ENCODE measurements at regions not wholly inside any gene's neighbourhood (a gene's known extent, or its start where the extent isn't known, plus 50 kb on each side); places are given as distances from the start of the nearest gene placed in this dataset.
"Not testable (repeated sequence)": the region's sequence is repeated elsewhere in the genome, so short reads cannot be mapped to it uniquely, and the experiment has no call there.

DNA sequence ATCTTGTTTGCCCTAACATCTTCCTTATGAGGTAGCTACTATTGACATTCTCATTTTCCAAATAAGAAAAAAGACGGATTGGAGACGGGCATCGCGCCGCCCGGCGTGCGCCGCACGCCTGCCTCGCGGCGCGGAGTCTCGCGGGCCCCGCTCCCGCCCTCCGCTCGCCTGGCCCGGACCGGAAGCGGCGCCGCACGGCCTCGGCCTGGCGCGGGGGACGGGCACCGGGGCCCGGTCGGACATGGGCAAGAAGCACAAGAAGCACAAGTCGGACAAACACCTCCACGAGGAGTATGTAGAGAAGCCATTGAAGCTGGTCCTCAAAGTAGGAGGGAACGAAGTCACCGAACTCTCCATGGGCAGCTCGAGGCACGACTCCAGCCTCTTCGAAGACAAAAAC, 112.0 kb downstream of the IL12A start:
- dilution Hi-C loops (cut with MboI; ENCODE audit: extremely low pct_ligation_motif_present, low sequenced_read_pairs), result no loop called here

DNA sequence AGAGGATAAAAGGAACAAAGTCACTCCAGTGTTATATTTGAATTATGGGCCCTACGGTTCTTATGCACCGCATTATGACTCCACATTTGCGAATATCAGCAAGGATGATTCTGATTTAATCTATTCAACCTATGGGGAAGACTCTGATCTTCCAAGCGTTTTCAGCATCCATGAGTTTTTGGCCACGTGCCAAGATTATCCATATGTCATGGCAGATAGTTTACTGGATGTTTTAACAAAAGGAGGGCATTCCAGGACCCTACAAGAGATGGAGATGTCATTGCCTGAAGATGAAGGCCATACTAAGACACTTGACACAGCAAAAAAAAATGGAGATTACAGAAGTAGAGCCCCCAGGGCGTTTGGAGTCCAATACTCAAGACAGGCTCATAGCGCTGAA, 113.4 kb downstream of the IL12A start:
- H3K4me1 ChIP-seq (ENCODE audit: control insufficient read depth, extremely low read depth, insufficient read depth, low read length); H3K27ac ChIP-seq (ENCODE audit: control insufficient read depth, insufficient read depth, low read length); H3K4me2 ChIP-seq (ENCODE audit: control insufficient read depth, extremely low read depth, insufficient read depth, low read depth, low read length); FAIRE-seq; H3K9me1 ChIP-seq (ENCODE audit: control insufficient read depth, extremely low read depth, insufficient read depth, low read length); H2AFZ ChIP-seq (ENCODE audit: control insufficient read depth, low read length); H4K20me1 ChIP-seq (ENCODE audit: control insufficient read depth, extremely low read depth, insufficient read depth, low read length); H3K79me2 ChIP-seq (ENCODE audit: control insufficient read depth, insufficient read depth, low read length); H3K9me3 ChIP-seq (ENCODE audit: control insufficient read depth, low read depth, low read length); H3K9ac ChIP-seq (ENCODE audit: control insufficient read depth, extremely low read depth, insufficient read depth, low read length); H3K4me3 ChIP-seq (ENCODE audit: control insufficient read depth in 2 of 3, extremely low read depth in 1 of 3, insufficient read depth in 2 of 3, low read depth in 1 of 3, low read length in 3 of 3); DNase-seq (ENCODE audit: low read depth, low spot score); H3K27me3 ChIP-seq (ENCODE audit: control insufficient read depth, extremely low read depth, insufficient read depth, low read length); H3K36me3 ChIP-seq (ENCODE audit: control insufficient read depth in 2 of 2, extremely low read depth in 1 of 2, insufficient read depth in 2 of 2, low read length in 2 of 2); dilution Hi-C loops (cut with MboI; ENCODE audit: extremely low pct_ligation_motif_present, low sequenced_read_pairs): not testable (repeated sequence)

More for the DNA sequence above, 112.0 kb downstream of the IL12A start:
- no peaks in the 10 kb centered on the region for H3K9me3 ChIP-seq (ENCODE audit: control insufficient read depth, low read depth, low read length)
- no peak overlapping the region for H3K4me3 ChIP-seq (ENCODE audit: control insufficient read depth in 2 of 3, extremely low read depth in 1 of 3, insufficient read depth in 2 of 3, low read depth in 1 of 3, low read length in 3 of 3)
- H3K79me2 ChIP-seq (ENCODE audit: control insufficient read depth, insufficient read depth, low read length), result no peaks in the 10 kb centered on the region
- H3K4me2 ChIP-seq (ENCODE audit: control insufficient read depth, extremely low read depth, insufficient read depth, low read depth, low read length), result no peak overlapping the region
- DNase-seq (ENCODE audit: low read depth, low spot score) (no peak), FAIRE-seq (no peak)
- H3K9me1 ChIP-seq (ENCODE audit: control insufficient read depth, extremely low read depth, insufficient read depth, low read length), result no peaks in the 10 kb centered on the region
- no peak overlapping the region for H3K9ac ChIP-seq (ENCODE audit: control insufficient read depth, extremely low read depth, insufficient read depth, low read length)
- no peak overlapping the region for H3K27ac ChIP-seq (ENCODE audit: control insufficient read depth, insufficient read depth, low read length)
- H4K20me1 ChIP-seq (ENCODE audit: control insufficient read depth, extremely low read depth, insufficient read depth, low read length), result no peaks in the 10 kb centered on the region
- no peaks in the 10 kb centered on the region for H3K27me3 ChIP-seq (ENCODE audit: control insufficient read depth, extremely low read depth, insufficient read depth, low read length)
- TF ChIP-seq EZH2 (IDR thresholded peaks at IDR 0.05; ENCODE audit: low read length), result no peak
- TF ChIP-seq, protein P1, sequence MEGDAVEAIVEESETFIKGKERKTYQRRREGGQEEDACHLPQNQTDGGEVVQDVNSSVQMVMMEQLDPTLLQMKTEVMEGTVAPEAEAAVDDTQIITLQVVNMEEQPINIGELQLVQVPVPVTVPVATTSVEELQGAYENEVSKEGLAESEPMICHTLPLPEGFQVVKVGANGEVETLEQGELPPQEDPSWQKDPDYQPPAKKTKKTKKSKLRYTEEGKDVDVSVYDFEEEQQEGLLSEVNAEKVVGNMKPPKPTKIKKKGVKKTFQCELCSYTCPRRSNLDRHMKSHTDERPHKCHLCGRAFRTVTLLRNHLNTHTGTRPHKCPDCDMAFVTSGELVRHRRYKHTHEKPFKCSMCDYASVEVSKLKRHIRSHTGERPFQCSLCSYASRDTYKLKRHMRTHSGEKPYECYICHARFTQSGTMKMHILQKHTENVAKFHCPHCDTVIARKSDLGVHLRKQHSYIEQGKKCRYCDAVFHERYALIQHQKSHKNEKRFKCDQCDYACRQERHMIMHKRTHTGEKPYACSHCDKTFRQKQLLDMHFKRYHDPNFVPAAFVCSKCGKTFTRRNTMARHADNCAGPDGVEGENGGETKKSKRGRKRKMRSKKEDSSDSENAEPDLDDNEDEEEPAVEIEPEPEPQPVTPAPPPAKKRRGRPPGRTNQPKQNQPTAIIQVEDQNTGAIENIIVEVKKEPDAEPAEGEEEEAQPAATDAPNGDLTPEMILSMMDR (optimal IDR thresholded peaks at IDR 0.05 in 1 of 3, IDR thresholded peaks at IDR 0.05 in 1 of 3, conservative IDR thresholded peaks at IDR 0.05 in 1 of 3; ENCODE audit: extremely low read depth in 1 of 3, insufficient read depth in 2 of 3, low read length in 3 of 3), result no peak
- no peaks in the 10 kb centered on the region for H3K4me1 ChIP-seq (ENCODE audit: control insufficient read depth, extremely low read depth, insufficient read depth, low read length)
- no peak overlapping the region for H2AFZ ChIP-seq (ENCODE audit: control insufficient read depth, low read length)
- no peaks in the 10 kb centered on the region for H3K36me3 ChIP-seq (ENCODE audit: control insufficient read depth in 2 of 2, extremely low read depth in 1 of 2, insufficient read depth in 2 of 2, low read length in 2 of 2)

DNA sequence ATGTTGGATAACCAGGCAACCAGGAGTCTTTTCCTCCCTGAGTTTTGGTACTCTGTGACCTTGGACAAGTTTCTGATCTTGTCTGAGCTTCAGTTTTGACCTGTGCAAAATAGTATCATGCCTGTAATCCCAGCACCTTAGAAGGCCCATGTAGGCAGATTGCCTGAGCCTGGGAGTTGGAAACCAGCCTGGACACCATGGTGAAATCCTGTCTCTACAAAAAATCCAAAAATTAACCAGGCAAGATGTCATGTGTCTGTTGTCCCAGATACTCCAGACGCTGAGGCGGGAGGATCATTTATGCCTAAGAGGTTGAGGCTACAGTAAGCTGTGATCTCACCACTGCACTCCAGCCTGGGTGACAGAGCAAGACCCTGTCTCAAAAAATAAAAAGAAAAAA, 114.8 kb downstream of the IL12A start:
- H3K4me3 ChIP-seq (ENCODE audit: control insufficient read depth in 2 of 3, extremely low read depth in 1 of 3, insufficient read depth in 2 of 3, low read depth in 1 of 3, low read length in 3 of 3), result no peak overlapping the region
- no peak overlapping the region for H2AFZ ChIP-seq (ENCODE audit: control insufficient read depth, low read length)
- FAIRE-seq (no peak), DNase-seq (ENCODE audit: low read depth, low spot score) (no peak)
- no peak for TF ChIP-seq EZH2 (IDR thresholded peaks at IDR 0.05; ENCODE audit: low read length)
- TF ChIP-seq, protein P1 (optimal IDR thresholded peaks at IDR 0.05 in 1 of 3, IDR thresholded peaks at IDR 0.05 in 1 of 3, conservative IDR thresholded peaks at IDR 0.05 in 1 of 3; ENCODE audit: extremely low read depth in 1 of 3, insufficient read depth in 2 of 3, low read length in 3 of 3), result no peak
- H3K27me3 ChIP-seq (ENCODE audit: control insufficient read depth, extremely low read depth, insufficient read depth, low read length), result no peaks in the 10 kb centered on the region
- H3K9ac ChIP-seq (ENCODE audit: control insufficient read depth, extremely low read depth, insufficient read depth, low read length), result no peak overlapping the region
- no peak overlapping the region for H3K27ac ChIP-seq (ENCODE audit: control insufficient read depth, insufficient read depth, low read length)
- dilution Hi-C loops (cut with MboI; ENCODE audit: extremely low pct_ligation_motif_present, low sequenced_read_pairs), result no loop called here
- no peak overlapping the region for H3K4me2 ChIP-seq (ENCODE audit: control insufficient read depth, extremely low read depth, insufficient read depth, low read depth, low read length)
- H3K4me1 ChIP-seq (ENCODE audit: control insufficient read depth, extremely low read depth, insufficient read depth, low read length), result no peaks in the 10 kb centered on the region
- H4K20me1 ChIP-seq (ENCODE audit: control insufficient read depth, extremely low read depth, insufficient read depth, low read length), result no peaks in the 10 kb centered on the region
- H3K79me2 ChIP-seq (ENCODE audit: control insufficient read depth, insufficient read depth, low read length), result no peaks in the 10 kb centered on the region
- H3K9me1 ChIP-seq (ENCODE audit: control insufficient read depth, extremely low read depth, insufficient read depth, low read length), result no peaks in the 10 kb centered on the region
- H3K9me3 ChIP-seq (ENCODE audit: control insufficient read depth, low read depth, low read length), result no peaks in the 10 kb centered on the region
- no peaks in the 10 kb centered on the region for H3K36me3 ChIP-seq (ENCODE audit: control insufficient read depth in 2 of 2, extremely low read depth in 1 of 2, insufficient read depth in 2 of 2, low read length in 2 of 2)
